ENCODE measurements at regions not wholly inside any gene's neighbourhood (a gene's known extent, or its start where the extent isn't known, plus 50 kb on each side); places are given as distances from the start of the nearest gene placed in this dataset.

GRCh38 chr18:60623331-60623730 is 250.8 kb upstream of the MC4R start:
- DNase-seq (ENCODE audit: insufficient read length) = no peak
- no peak for TF ChIP-seq POLR2AphosphoS5 (IDR thresholded peaks at IDR 0.05; ENCODE audit: low read depth, low read length)
- FAIRE-seq = no peak

GRCh38 chr18:60624207-60624606 is 251.6 kb upstream of the MC4R start:
- DNase-seq (ENCODE audit: insufficient read length) (no peak), FAIRE-seq (no peak)
- TF ChIP-seq POLR2A (IDR thresholded peaks at IDR 0.05; ENCODE audit: low read depth, low read length) (no peak), TAF1 (IDR thresholded peaks at IDR 0.05; ENCODE audit: borderline replicate concordance, low read depth, low read length) (no peak)

DNA sequence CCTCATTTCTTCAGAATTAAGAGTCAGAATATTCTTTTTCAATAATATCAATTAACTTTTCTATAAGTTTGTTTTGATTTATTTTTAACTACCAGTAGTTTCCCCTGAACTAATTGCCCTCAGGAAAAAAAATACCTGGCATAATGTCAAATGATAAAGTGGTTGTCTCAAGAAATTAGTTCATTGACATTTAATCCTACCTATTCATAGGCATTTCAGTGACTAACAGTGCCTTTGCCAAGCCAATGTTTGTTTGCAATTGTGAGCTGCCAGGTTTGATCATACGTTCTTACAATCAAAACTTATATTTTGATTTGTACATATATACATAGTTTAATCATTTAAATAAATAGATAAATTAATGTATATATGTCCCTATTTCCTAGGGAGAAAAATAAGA is 267.3 kb upstream of the MC4R start:
- DNase-seq (ENCODE audit: insufficient read length) (no peak), FAIRE-seq (no peak)
- no peak for TF ChIP-seq TAF1 (IDR thresholded peaks at IDR 0.05; ENCODE audit: borderline replicate concordance, low read depth, low read length)
- TF ChIP-seq POLR2A (IDR thresholded peaks at IDR 0.05; ENCODE audit: low read depth, low read length) = no peak
- TF ChIP-seq POLR2AphosphoS5 (IDR thresholded peaks at IDR 0.05; ENCODE audit: low read depth, low read length) = no peak

DNA sequence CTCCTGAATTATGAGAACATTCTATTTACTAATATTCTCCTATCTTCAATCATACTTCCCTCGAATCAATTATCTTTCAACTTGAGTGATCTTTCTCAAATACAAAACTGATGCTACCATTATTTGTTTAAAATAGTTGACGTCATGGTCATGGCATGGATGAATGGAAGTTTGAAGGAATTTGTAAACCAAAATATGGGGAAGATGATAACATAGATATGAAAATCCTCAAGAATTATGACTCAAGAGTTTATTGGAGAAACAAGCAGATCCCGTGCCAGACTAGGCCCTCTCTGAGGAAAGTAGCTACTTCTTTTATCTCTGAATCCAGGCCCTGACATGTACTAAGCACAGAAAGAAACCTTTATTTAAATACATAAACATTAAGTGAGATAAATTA is 270.4 kb upstream of the MC4R start:
- no peak for DNase-seq (ENCODE audit: insufficient read length)
- no peak for FAIRE-seq
- TF ChIP-seq POLR2AphosphoS5 (IDR thresholded peaks at IDR 0.05; ENCODE audit: low read depth, low read length) (no peak), TAF1 (IDR thresholded peaks at IDR 0.05; ENCODE audit: borderline replicate concordance, low read depth, low read length) (no peak), POLR2A (IDR thresholded peaks at IDR 0.05; ENCODE audit: low read depth, low read length) (no peak)

DNA sequence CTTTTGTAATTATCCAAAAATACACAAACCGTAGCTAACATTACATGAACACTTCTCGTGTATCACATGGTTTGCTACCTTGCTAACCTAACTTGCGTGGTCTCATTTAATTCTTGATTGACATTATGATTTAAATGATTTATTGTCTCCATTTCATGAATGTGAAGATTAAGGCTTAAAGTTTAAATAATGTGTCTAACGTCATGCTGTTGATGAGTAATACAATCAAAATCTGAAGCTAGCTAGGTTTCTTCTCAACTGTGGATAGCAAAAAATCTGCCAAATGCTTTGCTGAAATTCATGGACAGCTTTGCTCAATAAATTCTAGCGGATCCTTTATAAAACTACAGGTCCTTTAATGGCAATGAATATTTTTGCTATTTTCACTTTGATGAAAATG is 274.1 kb upstream of the MC4R start:
- TF ChIP-seq POLR2AphosphoS5 (IDR thresholded peaks at IDR 0.05; ENCODE audit: low read depth, low read length) (no peak), TAF1 (IDR thresholded peaks at IDR 0.05; ENCODE audit: borderline replicate concordance, low read depth, low read length) (no peak), POLR2A (IDR thresholded peaks at IDR 0.05; ENCODE audit: low read depth, low read length) (no peak)
- DNase-seq (ENCODE audit: insufficient read length) = no peak
- no peak for FAIRE-seq

- TF ChIP-seq TAF1 (IDR thresholded peaks at IDR 0.05; ENCODE audit: borderline replicate concordance, low read depth, low read length) (no peak), POLR2AphosphoS5 (IDR thresholded peaks at IDR 0.05; ENCODE audit: low read depth, low read length) (no peak), POLR2A (IDR thresholded peaks at IDR 0.05; ENCODE audit: low read depth, low read length) (no peak)
- no peak for DNase-seq (ENCODE audit: insufficient read length)
- FAIRE-seq = no peak
Observed at GRCh38 chr18:60649107-60649506, 276.5 kb upstream of the MC4R start.

- TF ChIP-seq POLR2AphosphoS5 (IDR thresholded peaks at IDR 0.05; ENCODE audit: low read depth, low read length) (no peak), POLR2A (IDR thresholded peaks at IDR 0.05; ENCODE audit: low read depth, low read length) (no peak), TAF1 (IDR thresholded peaks at IDR 0.05; ENCODE audit: borderline replicate concordance, low read depth, low read length) (no peak)
- DNase-seq (ENCODE audit: insufficient read length) (no peak), FAIRE-seq (no peak)
Observed at GRCh38 chr18:60649842-60650536, 277.4 kb upstream of the MC4R start.

DNA sequence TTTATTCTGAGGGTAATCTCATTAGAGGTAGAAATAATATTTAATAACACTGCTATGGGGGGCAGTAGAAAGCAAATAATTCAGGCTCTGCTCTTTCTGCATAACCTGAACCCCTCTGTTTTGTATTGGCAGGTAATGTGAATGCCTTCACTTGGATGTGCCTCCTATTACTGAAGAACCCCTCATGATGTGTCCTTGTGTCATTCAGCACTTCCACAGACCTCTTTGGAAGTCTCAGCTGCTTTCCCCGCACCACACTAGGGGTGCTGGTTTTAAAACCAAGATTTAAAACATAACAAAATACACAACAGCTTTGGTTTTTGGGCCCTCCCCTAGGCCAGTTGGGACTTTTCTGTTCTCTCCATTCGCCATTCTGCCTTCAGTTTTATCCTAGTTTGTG is 281.7 kb upstream of the MC4R start:
- no peak for DNase-seq (ENCODE audit: insufficient read length)
- no peak for TF ChIP-seq TAF1 (IDR thresholded peaks at IDR 0.05; ENCODE audit: borderline replicate concordance, low read depth, low read length)
- no peak for TF ChIP-seq POLR2AphosphoS5 (IDR thresholded peaks at IDR 0.05; ENCODE audit: low read depth, low read length)
- TF ChIP-seq POLR2A (IDR thresholded peaks at IDR 0.05; ENCODE audit: low read depth, low read length) = no peak
- no peak for FAIRE-seq

DNA sequence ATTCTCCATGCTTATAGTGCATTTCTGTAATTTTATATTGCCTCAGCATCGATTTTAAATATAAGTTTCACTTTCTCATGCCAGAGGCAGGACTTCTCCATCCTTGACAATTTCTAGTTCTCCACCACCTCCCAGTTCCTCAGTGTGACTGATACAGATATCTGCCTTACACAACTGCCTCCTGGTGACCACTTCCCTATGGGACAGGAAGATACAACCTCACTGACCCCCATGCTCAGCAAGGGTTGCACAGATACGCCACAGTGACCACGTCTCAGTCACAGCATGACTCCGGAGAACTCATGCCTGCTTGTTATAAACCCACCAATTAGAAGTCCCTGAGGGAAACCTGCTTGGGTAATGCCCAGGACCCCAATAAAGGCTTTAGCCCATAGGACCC is 284.0 kb upstream of the MC4R start:
- no peak for FAIRE-seq
- TF ChIP-seq TAF1 (IDR thresholded peaks at IDR 0.05; ENCODE audit: borderline replicate concordance, low read depth, low read length) = no peak
- no peak for TF ChIP-seq POLR2AphosphoS5 (IDR thresholded peaks at IDR 0.05; ENCODE audit: low read depth, low read length)
- TF ChIP-seq POLR2A (IDR thresholded peaks at IDR 0.05; ENCODE audit: low read depth, low read length) = no peak

GRCh38 chr18:60662491-60662890 is 289.9 kb upstream of the MC4R start:
- FAIRE-seq (no peak), DNase-seq (ENCODE audit: insufficient read length) (no peak)
- TF ChIP-seq POLR2AphosphoS5 (IDR thresholded peaks at IDR 0.05; ENCODE audit: low read depth, low read length) (no peak), POLR2A (IDR thresholded peaks at IDR 0.05; ENCODE audit: low read depth, low read length) (no peak), TAF1 (IDR thresholded peaks at IDR 0.05; ENCODE audit: borderline replicate concordance, low read depth, low read length) (no peak)

More for the DNA sequence above, 284.0 kb upstream of the MC4R start:
- no peak for DNase-seq (ENCODE audit: insufficient read length)

DNA sequence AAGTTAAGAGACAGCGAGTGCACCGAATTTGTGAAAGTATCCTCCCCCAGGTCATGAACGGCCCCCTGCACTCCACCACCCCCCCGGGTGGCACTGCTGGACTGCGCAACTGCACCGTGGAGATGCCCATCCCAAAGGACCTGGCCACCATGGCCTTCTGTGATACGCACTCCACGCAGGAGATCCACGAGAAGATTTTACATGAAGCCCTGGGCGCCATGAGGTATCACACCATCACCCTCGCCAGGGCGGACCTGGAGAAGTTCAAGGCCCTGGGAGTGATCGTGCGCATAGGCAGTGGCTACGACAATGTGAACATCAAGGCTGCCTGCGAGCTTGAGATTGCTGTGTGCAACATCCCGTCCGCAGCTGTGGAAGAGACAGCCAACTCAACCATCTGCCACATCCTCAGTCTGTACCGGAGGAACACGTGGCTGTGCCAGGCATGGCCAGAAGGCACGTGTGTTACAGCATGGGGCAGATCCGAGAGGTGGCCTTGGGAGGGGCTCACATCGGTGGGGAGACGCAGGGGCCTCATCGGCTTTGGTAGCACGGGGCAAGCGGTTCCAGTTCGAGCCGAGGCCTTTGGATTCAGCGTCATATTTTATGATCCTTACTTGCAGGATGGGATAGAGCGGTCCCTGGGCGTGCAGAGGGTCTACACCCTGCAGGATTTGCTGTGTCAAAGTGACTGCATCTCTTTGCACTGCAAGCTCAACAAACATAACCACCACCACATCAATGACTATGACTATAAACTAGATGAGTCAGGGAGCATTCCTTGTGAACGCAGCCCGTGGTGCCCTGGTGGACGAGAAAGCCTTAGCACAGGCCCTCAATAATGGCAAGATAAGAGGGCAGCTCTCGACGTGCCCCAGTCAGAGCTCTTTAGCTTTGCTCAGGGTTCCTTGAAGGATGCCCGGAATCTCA is 290.8 kb upstream of the MC4R start:
- TF ChIP-seq POLR2A (IDR thresholded peaks at IDR 0.05; ENCODE audit: low read depth, low read length) (no peak), TAF1 (IDR thresholded peaks at IDR 0.05; ENCODE audit: borderline replicate concordance, low read depth, low read length) (no peak), POLR2AphosphoS5 (IDR thresholded peaks at IDR 0.05; ENCODE audit: low read depth, low read length) (no peak)
- FAIRE-seq (no peak), DNase-seq (ENCODE audit: insufficient read length) (no peak)

- DNase-seq (ENCODE audit: insufficient read length) (no peak), FAIRE-seq (no peak)
- no peak for TF ChIP-seq POLR2AphosphoS5 (IDR thresholded peaks at IDR 0.05; ENCODE audit: low read depth, low read length)
- no peak for TF ChIP-seq TAF1 (IDR thresholded peaks at IDR 0.05; ENCODE audit: borderline replicate concordance, low read depth, low read length)
- no peak for TF ChIP-seq POLR2A (IDR thresholded peaks at IDR 0.05; ENCODE audit: low read depth, low read length)
Observed at GRCh38 chr18:60664736-60665135, 292.2 kb upstream of the MC4R start.
